ENCODE measurements at regions not wholly inside any gene's neighbourhood (a gene's known extent, or its start where the extent isn't known, plus 50 kb on each side); places are given as distances from the start of the nearest gene placed in this dataset.

GRCh38 chr5:135182675-135183074 lies 148.6 kb upstream of the PITX1 start:
- no peak for DNase-seq (ENCODE audit: low read depth in 2 of 2)
- H3K4me3 ChIP-seq (replicated peaks in 1 of 2; ENCODE audit: low read depth in 2 of 2, low read length in 2 of 2): no peak overlapping the region
- no peak for TF ChIP-seq CTCF (IDR thresholded peaks at IDR 0.05; ENCODE audit: low read depth, low read length)

- H3K4me3 ChIP-seq (replicated peaks in 1 of 2; ENCODE audit: low read depth in 2 of 2, low read length in 2 of 2): no peak overlapping the region
- DNase-seq (ENCODE audit: low read depth in 2 of 2): no peak
- TF ChIP-seq CTCF (IDR thresholded peaks at IDR 0.05; ENCODE audit: low read depth, low read length): peak; percentile 4
These were observed 147.6 kb upstream of the PITX1 start for GRCh38 chr5:135181653-135182052.

GRCh38 chr5:135179308-135179980 lies 145.4 kb upstream of the PITX1 start:
- TF ChIP-seq CTCF (IDR thresholded peaks at IDR 0.05; ENCODE audit: low read depth, low read length): no peak
- DNase-seq (ENCODE audit: low read depth in 2 of 2): no peak
- H3K4me3 ChIP-seq (replicated peaks in 1 of 2; ENCODE audit: low read depth in 2 of 2, low read length in 2 of 2): no peak overlapping the region

- H3K4me3 ChIP-seq (replicated peaks in 1 of 2; ENCODE audit: low read depth in 2 of 2, low read length in 2 of 2): no peak overlapping the region
- DNase-seq (ENCODE audit: low read depth in 2 of 2): no peak
- TF ChIP-seq CTCF (IDR thresholded peaks at IDR 0.05; ENCODE audit: low read depth, low read length): no peak
These were observed 144.6 kb upstream of the PITX1 start for GRCh38 chr5:135178476-135179155.

- TF ChIP-seq CTCF (IDR thresholded peaks at IDR 0.05; ENCODE audit: low read depth, low read length): no peak
- no peak overlapping the region for H3K4me3 ChIP-seq (replicated peaks in 1 of 2; ENCODE audit: low read depth in 2 of 2, low read length in 2 of 2)
- DNase-seq (ENCODE audit: low read depth in 2 of 2): no peak
These were observed 143.6 kb upstream of the PITX1 start for GRCh38 chr5:135177591-135177990.

- TF ChIP-seq CTCF (IDR thresholded peaks at IDR 0.05; ENCODE audit: low read depth, low read length): no peak
- DNase-seq (ENCODE audit: low read depth in 2 of 2): no peak
- H3K4me3 ChIP-seq (replicated peaks in 1 of 2; ENCODE audit: low read depth in 2 of 2, low read length in 2 of 2): no peak overlapping the region
These were observed 143.0 kb upstream of the PITX1 start for GRCh38 chr5:135176991-135177390.

Measured in cardiac fibroblast (primary cell).